ENCODE measurements at regions not wholly inside any gene's neighbourhood (a gene's known extent, or its start where the extent isn't known, plus 50 kb on each side); places are given as distances from the start of the nearest gene placed in this dataset.

GRCh38 chr21:28703861-28704260, 288.8 kb downstream of the LTN1 start:
- Mint-ChIP-seq H3K27ac (no peak overlapping the region), H3K9me3 (peaks cover 13% of the 10 kb centered on the region), H3K27me3 (no peaks in the 10 kb centered on the region), H3K4me3 (no peak overlapping the region), H3K4me1 (no peaks in the 10 kb centered on the region), H3K36me3 (ENCODE audit: low read depth) (no peaks in the 10 kb centered on the region)
- POLR2A ChIA-PET = no interaction called here
- CTCF ChIA-PET = no interaction called here
- no peak for ATAC-seq (ENCODE audit: low read depth)
- TF ChIP-seq CTCF (IDR thresholded peaks at IDR 0.05) = no peak
- intact Hi-C loops (cut with micrococcal nuclease) = no loop called here
- no peak for DNase-seq

GRCh38 chr21:28699596-28700259, 292.9 kb downstream of the LTN1 start:
- H3K4me3 Mint-ChIP-seq = no peak overlapping the region
- H3K9me3 Mint-ChIP-seq = peaks cover 13% of the 10 kb centered on the region
- H3K27ac Mint-ChIP-seq = no peak overlapping the region
- DNase-seq (no peak), ATAC-seq (ENCODE audit: low read depth) (no peak)
- TF ChIP-seq CTCF (IDR thresholded peaks at IDR 0.05) = no peak
- intact Hi-C loops (cut with micrococcal nuclease) = no loop called here
- no peaks in the 10 kb centered on the region for H3K36me3 Mint-ChIP-seq (ENCODE audit: low read depth)
- no peaks in the 10 kb centered on the region for H3K27me3 Mint-ChIP-seq
- H3K4me1 Mint-ChIP-seq = no peaks in the 10 kb centered on the region
- ChIA-PET CTCF (no interaction called here), POLR2A (no interaction called here)

- H3K4me3 Mint-ChIP-seq = no peak overlapping the region
- CTCF ChIA-PET = no interaction called here
- ATAC-seq (ENCODE audit: low read depth) (no peak), DNase-seq (no peak)
- intact Hi-C loops (cut with micrococcal nuclease) = no loop called here
- no peak overlapping the region for H3K27ac Mint-ChIP-seq
- no peaks in the 10 kb centered on the region for H3K4me1 Mint-ChIP-seq
- H3K27me3 Mint-ChIP-seq = no peaks in the 10 kb centered on the region
- H3K9me3 Mint-ChIP-seq = peaks cover 13% of the 10 kb centered on the region
- no peaks in the 10 kb centered on the region for H3K36me3 Mint-ChIP-seq (ENCODE audit: low read depth)
- POLR2A ChIA-PET = no interaction called here
- TF ChIP-seq CTCF (IDR thresholded peaks at IDR 0.05) = no peak
Observed at GRCh38 chr21:28699186-28699585, 293.5 kb downstream of the LTN1 start.

- Mint-ChIP-seq H3K27me3 (no peaks in the 10 kb centered on the region), H3K27ac (no peak overlapping the region), H3K4me3 (no peak overlapping the region), H3K4me1 (no peaks in the 10 kb centered on the region), H3K36me3 (ENCODE audit: low read depth) (no peaks in the 10 kb centered on the region), H3K9me3 (peaks cover 3% of the 10 kb centered on the region)
- POLR2A ChIA-PET = no interaction called here
- DNase-seq (no peak), ATAC-seq (ENCODE audit: low read depth) (no peak)
- TF ChIP-seq CTCF (IDR thresholded peaks at IDR 0.05) = no peak
- intact Hi-C loops (cut with micrococcal nuclease) = no loop called here
- CTCF ChIA-PET = no interaction called here
Observed at GRCh38 chr21:28696844-28697410, 295.8 kb downstream of the LTN1 start.

GRCh38 chr21:28693476-28693875, 299.2 kb downstream of the LTN1 start:
- H3K9me3 Mint-ChIP-seq = no peaks in the 10 kb centered on the region
- H3K27ac Mint-ChIP-seq = no peak overlapping the region
- ChIA-PET CTCF (no interaction called here), POLR2A (no interaction called here)
- intact Hi-C loops (cut with micrococcal nuclease) = no loop called here
- no peaks in the 10 kb centered on the region for H3K4me1 Mint-ChIP-seq
- DNase-seq (no peak), ATAC-seq (ENCODE audit: low read depth) (no peak)
- H3K4me3 Mint-ChIP-seq = no peak overlapping the region
- no peaks in the 10 kb centered on the region for H3K36me3 Mint-ChIP-seq (ENCODE audit: low read depth)
- TF ChIP-seq CTCF (IDR thresholded peaks at IDR 0.05) = no peak
- no peaks in the 10 kb centered on the region for H3K27me3 Mint-ChIP-seq

All from activated B cell treated with CpG ODN at 0.5 μM for 24 hours (primary cell).